Natural killer cell treated with Interleukin-12 subunit alpha and Interleukin-12 subunit beta and Interleukin-15 and Interleukin-18, amount 100 ng/mL, for 72 hours (primary cell): ENCODE measurements at regions not wholly inside any gene's neighbourhood (a gene's known extent, or its start where the extent isn't known, plus 50 kb on each side); places are given as distances from the start of the nearest gene placed in this dataset.
A peak's percentile ranks its signal among the peaks of the same experiment; 100 is the strongest.
"Not testable (repeated sequence)": the region's sequence is repeated elsewhere in the genome, so short reads cannot be mapped to it uniquely, and the experiment has no call there.

Experiments used
- ATAC-seq, 2 donors: fragments of 150-1000 bp; cut with Tn5 transposase in 1 of 2; sonication (Bioruptor Pico), chemical (Tn5 transposase) in 1 of 2; 2 replicates each; pipeline ENCODE4 v1.10.0; 2021
- DNase-seq: peaks from one replicate; pipeline ENCODE4 v3.0.0; 2022; ENCODE audit warnings: low spot score
- H3K27ac Mint-ChIP-seq, 2 donors: 1 replicate in 1 of 2; 2 replicates in 1 of 2; pipeline ENCODE4 v1.8.0; 2022; ENCODE audit warnings: mixed read lengths in 2 of 2, mild to moderate bottlenecking in 1 of 2, moderate library complexity in 1 of 2
- H3K27me3 Mint-ChIP-seq, 2 donors: 1 replicate in 1 of 2; 2 replicates in 1 of 2; pipeline ENCODE4 v1.8.0; 2022; ENCODE audit warnings: mixed read lengths in 2 of 2
- H3K36me3 Mint-ChIP-seq: one replicate; pipeline ENCODE4 v1.8.0; 2022; ENCODE audit warnings: mixed read lengths
- H3K4me1 Mint-ChIP-seq, 2 donors: 1 replicate in 1 of 2; 2 replicates in 1 of 2; pipeline ENCODE4 v1.8.0; 2022; ENCODE audit warnings: low read depth in 2 of 2, mixed read lengths in 2 of 2, mild to moderate bottlenecking in 1 of 2
- H3K4me3 Mint-ChIP-seq: one replicate; pipeline ENCODE4 v1.8.0; 2022; ENCODE audit warnings: mixed read lengths
- H3K9me3 Mint-ChIP-seq: 2 replicates; pipeline ENCODE4 v1.8.0; 2022; ENCODE audit warnings: mixed read lengths

DNA sequence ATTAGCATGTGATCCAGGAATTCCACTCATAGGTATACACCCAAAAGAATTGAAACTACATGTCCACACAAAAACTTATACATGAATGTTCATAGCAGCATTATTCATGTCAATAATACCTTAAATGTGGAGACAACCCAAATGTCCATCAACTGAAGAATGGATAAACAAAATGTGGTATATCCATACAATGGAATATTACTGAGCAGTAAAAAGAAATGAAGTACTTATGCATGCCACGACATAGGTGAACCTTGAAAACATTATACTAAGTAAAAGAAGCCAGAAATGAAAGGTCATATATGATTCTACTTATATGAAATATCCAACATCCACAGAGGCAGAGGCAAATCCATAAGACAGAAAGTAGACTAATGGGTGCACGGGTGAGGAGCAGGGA is 159.9 kb downstream of the UNC5CL start:
- DNase-seq (no peak), ATAC-seq (no peak)
- no peak overlapping the region for H3K27ac Mint-ChIP-seq
- no peaks in the 10 kb centered on the region for H3K36me3 Mint-ChIP-seq
- H3K9me3 Mint-ChIP-seq = peaks cover 3% of the 10 kb centered on the region
- peaks cover 33 to 44% of the 10 kb centered on the region in 2 donors for H3K27me3 Mint-ChIP-seq
- H3K4me3 Mint-ChIP-seq = no peak overlapping the region
- peaks cover 4 to 6% of the 10 kb centered on the region in 2 donors for H3K4me1 Mint-ChIP-seq

DNA sequence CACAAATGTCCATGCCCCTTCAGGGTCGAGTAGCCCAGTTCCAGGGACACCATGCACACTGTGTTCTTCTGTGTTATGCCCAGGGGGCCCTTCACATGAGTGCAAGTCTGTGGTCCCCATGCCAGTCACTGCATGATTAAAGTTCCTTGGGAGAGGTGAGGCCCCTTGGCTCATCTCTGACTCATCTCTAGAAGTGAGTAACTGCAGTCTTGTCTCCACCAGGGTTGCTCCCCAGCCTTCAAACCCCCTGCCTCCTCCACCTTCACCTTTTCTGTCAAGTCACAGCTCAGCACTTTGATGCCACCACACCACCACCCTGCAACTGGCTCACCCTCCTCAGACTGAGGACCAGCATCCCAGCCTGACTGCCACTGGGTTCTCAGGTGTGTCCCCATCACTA is 161.7 kb downstream of the UNC5CL start:
- H3K4me3 Mint-ChIP-seq = no peak overlapping the region
- ATAC-seq (peak in 1 of 2 donors; percentile 56), DNase-seq (no peak)
- H3K27ac Mint-ChIP-seq = no peak overlapping the region
- peaks cover 34 to 51% of the 10 kb centered on the region in 2 donors for H3K27me3 Mint-ChIP-seq
- H3K4me1 Mint-ChIP-seq = peaks cover 4 to 6% of the 10 kb centered on the region in 2 donors
- peaks cover 3% of the 10 kb centered on the region for H3K9me3 Mint-ChIP-seq
- no peaks in the 10 kb centered on the region for H3K36me3 Mint-ChIP-seq

DNA sequence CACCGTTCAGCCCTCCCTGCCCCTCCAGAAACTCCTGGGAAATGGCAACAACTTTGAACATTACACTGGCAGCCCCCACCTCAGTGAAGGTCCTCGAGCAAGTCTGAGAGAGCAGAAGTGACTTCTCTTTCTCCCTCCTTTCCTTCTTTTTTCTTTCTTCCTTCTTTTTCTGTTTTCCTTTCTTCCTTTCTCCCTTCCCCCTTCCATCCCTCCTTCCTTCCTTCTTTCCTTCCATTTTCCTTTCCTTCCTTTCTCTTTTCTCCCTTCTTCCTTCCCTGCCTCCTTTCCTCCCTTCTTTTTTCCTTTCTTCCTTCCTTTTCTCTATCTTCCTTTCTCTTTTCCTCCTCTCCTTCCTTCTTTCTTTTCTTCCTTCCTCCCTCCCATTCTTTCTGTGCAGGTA is 162.7 kb downstream of the UNC5CL start:
- no peak overlapping the region for H3K4me3 Mint-ChIP-seq
- peaks cover 3% of the 10 kb centered on the region for H3K9me3 Mint-ChIP-seq
- ATAC-seq = no peak
- peaks cover 31 to 51% of the 10 kb centered on the region in 2 donors for H3K27me3 Mint-ChIP-seq
- no peak overlapping the region for H3K27ac Mint-ChIP-seq
- no peak for DNase-seq
- H3K4me1 Mint-ChIP-seq = peaks cover under 1 to 1% of the 10 kb centered on the region in 2 donors
- H3K36me3 Mint-ChIP-seq = no peaks in the 10 kb centered on the region

DNA sequence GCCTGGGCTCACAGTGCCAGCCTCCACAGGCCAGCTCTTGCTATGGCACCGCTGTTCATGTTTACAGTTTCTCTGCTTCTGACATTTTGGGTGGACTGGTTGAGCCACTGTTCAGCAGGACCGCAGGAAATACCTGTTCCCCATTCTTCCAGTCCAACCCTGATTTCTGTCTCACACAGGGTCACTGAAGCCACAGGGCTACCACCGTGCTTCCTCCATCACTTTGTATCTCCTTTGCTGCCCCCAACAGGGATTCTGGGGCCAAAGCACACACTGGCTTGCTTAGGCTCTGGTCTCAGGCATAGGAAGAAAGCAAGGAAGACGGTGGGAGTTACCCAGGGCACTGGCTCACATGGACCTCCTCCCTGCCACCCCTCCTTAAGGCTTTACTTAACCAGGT is 164.5 kb downstream of the UNC5CL start:
- Mint-ChIP-seq H3K27me3 (peaks cover 27 to 47% of the 10 kb centered on the region in 2 donors), H3K4me3 (no peak overlapping the region), H3K27ac (no peak overlapping the region), H3K9me3 (peaks cover 3% of the 10 kb centered on the region), H3K4me1 (no peaks in the 10 kb centered on the region), H3K36me3 (no peaks in the 10 kb centered on the region)
- no peak for DNase-seq
- ATAC-seq = peak in 1 of 2 donors; percentile 8

DNA sequence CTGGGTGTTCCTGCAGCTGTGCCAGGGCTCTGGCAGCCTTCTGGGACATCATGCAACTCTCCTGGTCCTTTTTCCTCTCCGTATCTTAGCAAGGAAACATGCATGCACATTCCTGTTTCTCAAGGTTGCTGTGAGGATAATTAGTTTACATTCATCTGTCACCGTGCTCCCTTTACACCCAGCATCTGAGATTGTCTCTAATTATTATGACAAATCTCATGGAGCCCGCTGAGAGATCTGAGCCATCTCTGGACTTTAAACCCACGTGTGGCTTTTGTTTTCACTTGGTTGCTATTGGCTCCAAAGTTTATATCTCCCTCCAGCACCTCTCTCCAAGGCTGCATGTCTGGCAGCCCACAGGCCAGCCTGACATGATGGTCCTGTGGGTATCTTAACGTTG is 167.6 kb downstream of the UNC5CL start:
- H3K4me1 Mint-ChIP-seq = no peaks in the 10 kb centered on the region
- ATAC-seq = no peak
- H3K9me3 Mint-ChIP-seq = no peaks in the 10 kb centered on the region
- H3K36me3 Mint-ChIP-seq = no peaks in the 10 kb centered on the region
- no peak overlapping the region for H3K4me3 Mint-ChIP-seq
- H3K27me3 Mint-ChIP-seq = peaks cover 13 to 27% of the 10 kb centered on the region in 2 donors
- no peak for DNase-seq
- H3K27ac Mint-ChIP-seq = no peak overlapping the region

DNA sequence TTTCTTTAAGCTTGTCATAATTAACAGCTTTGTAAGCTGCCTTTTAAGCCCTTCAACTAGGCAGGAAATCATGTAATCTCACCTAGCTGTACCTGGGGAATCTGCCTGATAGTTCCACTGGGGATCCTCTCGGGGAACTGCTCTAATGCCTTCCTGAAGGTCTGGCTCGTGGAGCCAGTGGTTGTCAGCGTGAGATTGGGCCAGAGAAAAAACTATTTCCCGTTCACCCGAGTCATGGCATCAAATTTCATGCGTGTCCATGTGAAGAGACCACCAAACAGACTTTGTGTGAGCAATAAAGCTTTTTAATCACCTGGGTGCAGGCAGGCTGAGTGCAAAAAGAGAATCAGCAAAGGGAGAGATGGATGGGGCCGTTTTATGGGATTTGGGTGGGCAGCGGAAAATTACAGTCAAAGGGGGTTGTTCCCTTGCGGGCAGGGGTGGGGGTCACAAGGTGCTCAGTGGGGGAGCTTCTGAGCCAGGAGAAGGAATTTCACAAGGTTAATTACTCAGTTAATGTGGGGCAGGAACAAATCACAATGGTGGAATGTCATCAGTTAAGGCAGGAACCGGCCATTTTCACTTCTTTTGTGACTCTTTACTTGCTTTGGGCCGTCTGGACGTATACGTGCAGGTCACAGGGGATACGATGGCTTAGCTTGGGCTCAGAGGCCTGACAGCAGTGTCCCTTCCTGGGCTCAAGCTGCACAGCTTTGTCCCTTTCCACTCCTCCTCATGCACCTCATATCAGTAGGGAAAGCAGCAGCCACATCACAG is 170.7 kb downstream of the UNC5CL start:
- peaks cover 5 to 13% of the 10 kb centered on the region in 2 donors for H3K27me3 Mint-ChIP-seq
- H3K36me3 Mint-ChIP-seq, ATAC-seq, H3K9me3 Mint-ChIP-seq, H3K4me3 Mint-ChIP-seq, H3K4me1 Mint-ChIP-seq, H3K27ac Mint-ChIP-seq, DNase-seq: not testable (repeated sequence)

DNA sequence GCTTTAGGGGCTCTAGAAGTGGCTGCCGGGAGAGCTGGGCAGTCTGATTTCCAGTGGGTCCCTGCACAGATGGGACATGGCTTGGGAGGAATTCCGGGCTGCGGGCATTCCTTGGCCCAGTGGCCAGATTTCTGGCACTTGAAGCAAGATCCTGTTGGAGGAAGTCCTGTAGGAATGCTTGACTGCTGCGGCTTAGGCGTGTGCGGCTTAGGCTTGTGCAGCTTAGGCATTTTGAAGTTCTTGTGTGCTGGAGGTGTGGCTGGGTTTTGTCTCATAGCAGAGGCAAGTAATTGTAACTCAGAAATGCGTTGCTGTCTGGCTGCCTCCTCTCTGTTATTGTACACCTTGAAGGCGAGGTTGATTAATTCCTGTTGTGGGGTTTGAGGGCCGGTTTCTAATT is 171.5 kb downstream of the UNC5CL start:
- H3K27me3 Mint-ChIP-seq, ATAC-seq, H3K9me3 Mint-ChIP-seq, H3K4me1 Mint-ChIP-seq, H3K4me3 Mint-ChIP-seq, DNase-seq, H3K27ac Mint-ChIP-seq, H3K36me3 Mint-ChIP-seq: not testable (repeated sequence)

DNA sequence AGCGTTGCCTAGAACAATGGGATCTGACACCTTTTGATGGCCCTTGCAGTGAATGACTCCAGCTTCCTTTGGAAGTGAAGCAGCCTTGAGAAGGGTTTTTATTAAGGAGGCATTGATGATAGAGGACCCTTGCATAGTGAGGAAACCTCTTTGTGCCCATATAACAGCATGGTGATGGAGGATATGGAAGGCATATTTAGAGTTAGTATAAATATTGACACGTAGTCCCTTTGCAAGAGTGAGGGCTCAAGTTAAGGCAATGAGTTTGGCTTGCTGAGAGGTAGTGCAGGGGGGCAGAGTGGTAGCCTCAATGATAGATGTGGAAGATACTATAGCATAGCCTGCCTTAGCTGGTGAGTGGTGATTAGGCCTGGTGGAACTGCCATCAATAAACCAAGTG is 173.8 kb downstream of the UNC5CL start:
- H3K36me3 Mint-ChIP-seq, ATAC-seq, H3K27me3 Mint-ChIP-seq, DNase-seq, H3K9me3 Mint-ChIP-seq, H3K4me3 Mint-ChIP-seq, H3K27ac Mint-ChIP-seq, H3K4me1 Mint-ChIP-seq: not testable (repeated sequence)

DNA sequence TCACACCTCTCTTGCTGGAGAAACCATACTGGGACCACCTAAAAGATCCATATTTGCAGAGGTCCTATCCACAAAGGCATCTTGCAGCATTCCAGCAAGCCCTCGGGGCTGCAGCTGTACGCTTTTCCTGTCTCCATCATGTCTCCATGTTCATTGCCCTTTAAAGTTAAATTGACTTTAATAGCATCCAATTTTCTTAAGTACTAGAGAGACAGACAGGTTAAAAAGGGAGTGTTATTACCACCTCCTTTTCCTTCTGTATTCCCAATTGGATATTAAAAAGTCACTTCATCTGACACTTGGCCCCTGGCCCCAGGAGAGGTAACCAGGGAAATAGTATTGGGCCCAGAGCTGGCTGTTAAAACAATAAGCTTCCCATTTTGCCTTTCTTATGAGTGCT is 178.6 kb downstream of the UNC5CL start:
- H3K4me1 Mint-ChIP-seq = no peaks in the 10 kb centered on the region
- DNase-seq = no peak

DNA sequence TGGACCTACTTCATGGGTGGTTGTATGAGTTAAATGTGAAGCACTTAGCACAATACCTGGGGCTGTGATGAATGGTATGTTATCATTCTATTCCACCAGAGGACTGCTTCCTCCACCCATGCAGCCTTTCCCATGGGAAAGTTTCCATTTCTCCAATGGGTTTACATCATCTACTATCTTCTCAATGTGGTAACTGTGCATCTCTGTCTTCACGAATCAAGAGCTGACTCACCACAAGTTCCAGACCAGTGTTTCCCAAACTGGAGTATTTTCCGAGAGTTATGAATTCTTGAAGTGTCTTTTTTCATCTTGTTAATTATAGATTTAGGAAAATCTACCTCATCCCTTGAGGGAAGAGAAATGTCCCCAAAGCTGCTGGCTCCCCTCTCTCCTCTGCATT is 182.8 kb downstream of the UNC5CL start:
- ATAC-seq (no peak), DNase-seq (no peak)
- Mint-ChIP-seq H3K36me3 (no peaks in the 10 kb centered on the region), H3K27ac (no peak overlapping the region), H3K4me3 (no peak overlapping the region), H3K27me3 (peaks cover 12 to 14% of the 10 kb centered on the region in 2 donors), H3K9me3 (no peaks in the 10 kb centered on the region), H3K4me1 (no peaks in the 10 kb centered on the region)

More for the DNA sequence above, 178.6 kb downstream of the UNC5CL start:
- Mint-ChIP-seq H3K4me3 (no peak overlapping the region), H3K27ac (no peak overlapping the region), H3K9me3 (no peaks in the 10 kb centered on the region), H3K36me3 (no peaks in the 10 kb centered on the region), H3K27me3 (peaks cover 11 to 14% of the 10 kb centered on the region in 2 donors)
- no peak for ATAC-seq

DNA sequence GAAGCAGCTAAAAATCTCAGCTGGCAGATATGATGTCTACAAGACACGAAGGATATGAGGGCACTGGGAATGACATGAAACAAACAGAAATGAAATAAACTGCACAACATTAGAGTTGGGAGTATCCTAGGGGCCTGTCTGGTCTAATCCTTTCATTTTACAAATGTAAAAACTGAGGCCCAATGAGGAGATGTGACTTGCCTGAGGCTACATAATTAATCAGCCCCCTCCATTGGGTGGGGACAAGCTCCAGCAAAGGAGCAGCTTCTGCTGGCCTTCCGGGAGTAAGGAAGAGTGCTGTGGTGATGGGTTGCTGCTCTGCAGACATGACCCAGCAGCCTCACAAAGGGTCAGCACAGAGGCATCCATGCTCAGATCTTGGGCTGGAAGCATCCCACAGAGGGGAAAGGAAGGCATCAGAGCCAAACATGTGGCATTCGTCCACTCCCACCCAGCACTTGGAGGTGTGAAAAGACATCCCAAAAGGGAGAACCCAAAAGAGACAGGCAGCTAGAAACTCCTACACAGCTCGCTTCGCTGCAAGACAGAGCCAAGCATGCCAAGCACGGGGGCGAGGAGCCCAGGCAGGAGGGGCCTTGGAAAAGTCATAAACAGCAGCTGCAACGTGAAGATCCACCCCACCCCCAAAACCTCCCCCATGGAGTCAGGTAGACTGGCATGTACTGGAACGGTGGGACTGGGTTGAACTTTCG is 183.7 kb downstream of the UNC5CL start:
- H3K4me1 Mint-ChIP-seq = no peaks in the 10 kb centered on the region
- no peak overlapping the region for H3K27ac Mint-ChIP-seq
- ATAC-seq (no peak), DNase-seq (no peak)
- H3K4me3 Mint-ChIP-seq = no peak overlapping the region
- no peaks in the 10 kb centered on the region for H3K36me3 Mint-ChIP-seq
- no peaks in the 10 kb centered on the region for H3K9me3 Mint-ChIP-seq
- H3K27me3 Mint-ChIP-seq = peaks cover 11 to 14% of the 10 kb centered on the region in 2 donors

DNA sequence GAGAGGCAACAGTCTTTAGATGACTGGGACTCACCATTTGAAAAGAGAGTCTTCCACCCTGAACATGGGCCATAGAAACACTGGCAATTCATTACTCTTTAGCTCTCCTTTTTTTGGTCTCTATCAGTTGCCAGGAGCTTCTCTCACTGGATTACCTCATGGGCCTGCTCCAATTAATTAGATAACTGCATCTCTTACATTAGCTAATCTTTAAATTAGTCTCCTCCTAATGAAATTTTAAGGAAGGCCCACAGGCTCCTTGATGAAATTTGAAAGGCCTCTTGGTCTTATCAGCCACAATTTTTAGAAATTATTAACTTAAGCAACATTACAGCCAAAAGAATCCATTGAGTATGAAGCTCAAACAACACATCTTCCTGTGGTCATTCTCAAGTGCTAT is 184.4 kb downstream of the UNC5CL start:
- DNase-seq = no peak
- Mint-ChIP-seq H3K36me3 (no peaks in the 10 kb centered on the region), H3K4me3 (no peak overlapping the region), H3K4me1 (no peaks in the 10 kb centered on the region), H3K27me3 (peaks cover 9 to 11% of the 10 kb centered on the region in 2 donors), H3K9me3 (no peaks in the 10 kb centered on the region), H3K27ac (no peak overlapping the region)
- ATAC-seq = no peak

DNA sequence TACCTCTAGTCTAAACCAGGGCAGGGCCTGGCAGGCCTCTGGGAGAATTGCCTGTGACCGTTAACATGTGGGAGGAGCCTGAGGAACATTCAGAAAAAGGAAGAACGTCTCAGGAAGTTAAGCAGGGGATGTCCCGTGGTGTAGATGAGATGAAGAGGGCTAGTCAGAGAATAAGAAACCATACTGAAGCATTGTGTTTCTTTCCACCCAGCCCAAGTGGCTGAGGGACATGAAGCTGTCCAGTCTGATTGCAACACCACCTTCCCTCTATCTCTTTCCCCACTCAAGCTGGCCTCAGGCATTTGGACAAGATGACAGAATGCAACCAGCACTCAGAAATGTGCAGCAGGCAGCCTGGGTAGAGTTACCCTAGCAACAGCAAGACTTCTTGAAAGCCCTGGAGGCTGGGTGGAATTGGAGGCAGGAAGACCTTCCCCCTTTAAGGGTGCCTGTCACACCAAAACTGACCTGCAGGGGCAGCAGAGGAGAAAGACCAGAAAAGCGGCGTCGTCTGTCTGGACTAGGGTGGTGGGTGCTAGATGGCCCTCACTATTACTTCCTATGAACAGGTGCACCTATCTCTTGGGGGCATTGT is 186.1 kb downstream of the UNC5CL start:
- Mint-ChIP-seq H3K9me3 (no peaks in the 10 kb centered on the region), H3K4me3 (no peak overlapping the region), H3K27ac (no peak overlapping the region), H3K4me1 (no peaks in the 10 kb centered on the region), H3K27me3 (peaks cover 3 to 8% of the 10 kb centered on the region in 2 donors), H3K36me3 (no peaks in the 10 kb centered on the region)
- ATAC-seq (no peak), DNase-seq (no peak)

DNA sequence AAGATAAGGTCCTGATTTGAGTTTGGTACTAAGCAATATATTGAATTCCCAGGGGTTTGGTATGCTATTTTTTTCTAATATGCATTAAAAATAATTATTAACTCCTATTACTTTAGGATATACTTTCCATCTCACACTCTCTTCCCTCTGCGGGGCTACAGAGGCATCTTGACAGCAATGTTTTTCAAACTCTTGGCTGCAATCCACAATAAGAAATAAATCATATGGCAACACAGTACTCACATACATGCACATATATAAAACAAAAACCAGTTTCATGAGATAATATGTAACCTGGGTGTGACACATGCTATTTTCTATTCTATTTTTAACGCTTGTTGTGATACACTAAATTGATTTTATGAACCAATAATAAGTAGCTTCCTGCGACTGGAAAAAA is 189.5 kb downstream of the UNC5CL start:
- H3K4me3 Mint-ChIP-seq = no peak overlapping the region
- no peaks in the 10 kb centered on the region for H3K4me1 Mint-ChIP-seq
- H3K27ac Mint-ChIP-seq = no peak overlapping the region
- no peak for DNase-seq
- no peaks in the 10 kb centered on the region for H3K9me3 Mint-ChIP-seq
- peaks cover 17 to 18% of the 10 kb centered on the region in 2 donors for H3K27me3 Mint-ChIP-seq
- no peak for ATAC-seq
- no peaks in the 10 kb centered on the region for H3K36me3 Mint-ChIP-seq
